ENCODE measurements at regions not wholly inside any gene's neighbourhood (a gene's known extent, or its start where the extent isn't known, plus 50 kb on each side); places are given as distances from the start of the nearest gene placed in this dataset.

DNA sequence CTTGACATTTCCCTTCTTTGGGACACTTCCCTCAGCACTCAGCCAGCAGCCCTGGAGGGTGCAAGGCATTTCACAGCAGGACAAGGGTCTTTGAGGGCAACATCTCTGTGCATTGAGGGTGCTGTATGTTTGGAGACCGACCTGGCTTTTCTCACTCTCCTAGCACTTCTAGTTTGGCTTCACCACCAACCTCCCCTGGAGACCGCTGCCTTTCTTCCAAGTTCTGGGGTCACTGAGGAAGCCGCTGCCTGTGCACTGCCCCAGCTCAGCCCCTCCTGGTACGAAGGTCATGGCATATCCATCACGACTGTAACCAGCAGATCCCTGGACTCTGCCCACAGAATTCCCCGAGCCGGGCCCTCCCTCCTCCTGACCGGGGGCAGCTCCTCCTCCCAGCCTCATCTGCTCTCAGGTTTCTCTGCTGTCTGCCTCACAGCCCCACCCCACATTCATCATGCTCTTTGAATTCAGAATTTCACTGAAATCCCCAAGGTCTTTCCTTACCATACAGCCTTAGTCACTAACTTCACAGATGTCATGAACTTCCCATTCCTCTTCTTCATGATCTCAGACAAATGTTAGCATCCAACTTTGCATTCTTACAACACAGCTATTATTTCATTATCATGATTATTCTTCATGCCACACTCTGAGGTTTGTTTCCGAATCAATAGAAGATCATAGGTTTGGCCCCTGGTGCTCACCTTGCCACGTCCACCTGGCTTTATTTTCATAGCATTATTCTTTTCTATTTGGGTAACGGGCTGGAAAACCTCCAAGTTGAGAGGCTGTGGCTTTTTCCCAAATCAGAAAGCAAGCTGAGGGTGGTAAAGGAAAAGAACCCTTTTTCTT lies 113.0 kb upstream of the COPS8 start:
- DNase-seq (ENCODE audit: low spot score), result no peak

GRCh38 chr2:236973343-236973980 lies 112.2 kb upstream of the COPS8 start:
- DNase-seq (ENCODE audit: low spot score), result no peak

DNA sequence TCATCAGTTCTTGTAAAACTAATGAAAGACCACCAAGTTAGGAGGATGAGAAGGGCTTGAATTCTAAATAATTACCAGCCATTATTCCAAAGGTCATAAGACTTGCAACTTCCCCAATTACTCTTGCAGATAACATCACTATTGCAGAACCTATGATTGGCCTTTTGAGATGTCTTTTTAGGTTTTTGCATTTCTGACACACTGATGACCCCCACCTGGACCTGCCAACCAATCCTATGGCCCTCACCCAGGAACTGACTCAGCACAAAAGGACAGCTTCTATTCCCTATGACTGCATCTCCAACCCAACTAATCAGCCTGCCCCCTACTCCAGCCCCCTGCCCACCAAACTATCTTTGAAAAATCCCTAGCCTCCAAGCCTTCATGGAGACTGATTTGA lies 111.5 kb upstream of the COPS8 start:
- no peak for DNase-seq (ENCODE audit: low spot score)

DNA sequence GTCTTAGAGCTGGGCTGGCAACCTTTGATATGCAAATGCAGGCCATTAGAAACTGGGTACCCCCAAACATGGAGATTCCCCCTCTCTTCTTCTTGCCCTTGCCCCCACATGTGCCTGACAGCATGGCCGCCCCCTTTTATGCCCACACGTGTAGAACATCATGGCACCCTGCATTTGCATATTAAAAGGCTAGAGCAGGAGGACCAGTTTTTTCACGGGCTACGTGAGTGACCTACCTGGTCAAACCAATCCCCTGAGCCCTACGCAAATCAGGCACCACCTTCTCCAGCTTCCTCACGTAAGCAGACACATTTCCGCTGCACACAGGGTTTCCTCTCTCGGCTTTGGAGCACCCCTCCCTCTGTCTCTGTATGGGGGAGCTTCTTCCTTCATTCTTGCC lies 110.9 kb upstream of the COPS8 start:
- DNase-seq (ENCODE audit: low spot score), result no peak

DNA sequence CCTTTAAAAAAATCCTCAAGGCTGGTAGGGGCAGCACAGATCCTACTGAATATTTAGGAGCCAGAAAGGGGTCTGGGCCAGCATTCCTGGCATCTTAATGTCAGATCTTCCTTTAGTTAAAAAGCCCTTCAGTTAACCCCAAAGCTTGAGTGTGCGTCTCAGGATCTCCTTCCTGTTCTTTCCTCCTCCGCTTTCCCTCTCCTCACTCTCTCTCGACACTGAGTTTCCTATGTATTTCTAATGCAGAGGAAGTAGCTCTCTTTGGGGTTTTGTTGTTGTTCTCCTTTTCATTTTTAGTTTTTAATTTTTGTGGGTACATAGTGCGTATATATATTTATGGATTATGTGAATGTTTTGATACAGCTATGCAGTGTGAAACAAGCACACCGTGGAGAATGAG lies 109.9 kb upstream of the COPS8 start:
- DNase-seq (ENCODE audit: low spot score), result no peak

- DNase-seq (ENCODE audit: low spot score), result no peak
These were observed 109.2 kb upstream of the COPS8 start for GRCh38 chr2:236976266-236977062.

GRCh38 chr2:236977063-236977851 lies 108.4 kb upstream of the COPS8 start:
- DNase-seq (ENCODE audit: low spot score), result no peak

GRCh38 chr2:236977852-236978398 lies 107.8 kb upstream of the COPS8 start:
- no peak for DNase-seq (ENCODE audit: low spot score)

DNA sequence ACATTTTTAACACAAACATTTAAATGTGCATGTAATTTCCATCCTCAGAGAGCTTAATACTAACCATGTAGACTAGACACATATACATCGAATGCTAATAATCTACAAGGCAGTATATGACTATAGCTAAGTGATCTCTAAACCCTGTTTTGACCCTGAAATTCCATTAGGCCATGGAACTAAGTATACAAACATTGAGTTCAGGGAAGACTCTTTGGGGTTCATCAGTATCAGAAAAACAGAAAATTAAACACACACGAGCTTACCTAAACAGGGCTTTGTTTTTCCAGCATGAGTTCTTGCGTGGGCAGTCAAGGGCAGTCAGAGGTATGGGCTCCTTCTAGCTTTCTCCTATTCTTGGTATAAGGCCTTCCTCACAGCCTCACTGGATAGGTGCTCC lies 106.0 kb upstream of the COPS8 start:
- no peak for DNase-seq (ENCODE audit: low spot score)

- no peak for DNase-seq (ENCODE audit: low spot score)
These were observed 104.7 kb upstream of the COPS8 start for GRCh38 chr2:236980961-236981360.

- no peak for DNase-seq (ENCODE audit: low spot score)
These were observed 103.8 kb upstream of the COPS8 start for GRCh38 chr2:236981701-236982485.

DNA sequence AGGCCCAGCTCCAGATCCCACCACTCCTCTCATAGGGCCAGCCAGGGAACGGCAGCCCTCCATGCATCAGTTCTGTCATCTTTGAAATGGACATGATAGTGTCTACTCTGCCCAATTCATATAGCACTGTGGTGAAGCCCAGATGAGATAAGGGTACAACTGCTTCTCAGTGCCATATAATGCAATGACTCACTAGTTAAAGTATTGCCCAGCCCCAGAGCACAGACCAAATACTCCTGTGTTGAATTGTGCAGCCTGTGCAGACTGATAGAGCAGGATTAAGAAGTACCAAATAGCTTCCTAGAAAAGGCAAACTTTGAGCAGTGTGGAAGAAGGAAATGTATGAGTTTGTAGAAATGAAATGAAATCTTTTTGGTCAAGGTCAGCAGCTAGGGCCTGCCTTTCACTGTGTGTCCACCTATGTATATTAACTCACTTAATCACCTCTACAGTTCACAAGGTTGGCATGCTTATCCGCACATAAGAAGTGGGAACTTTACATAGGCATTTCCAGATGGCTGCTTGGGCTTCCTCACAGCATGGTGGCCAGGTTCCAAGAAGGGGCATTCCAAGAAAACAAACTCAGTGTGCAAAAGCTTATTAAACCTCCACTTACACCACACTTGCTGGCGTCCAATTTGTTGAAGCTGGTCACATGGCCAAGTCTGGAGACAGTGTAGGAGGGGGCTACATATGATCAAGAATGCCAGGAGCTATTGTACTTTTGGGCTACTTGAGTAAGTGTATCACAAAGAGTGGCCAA lies 102.8 kb upstream of the COPS8 start:
- DNase-seq (ENCODE audit: low spot score), result no peak

DNA sequence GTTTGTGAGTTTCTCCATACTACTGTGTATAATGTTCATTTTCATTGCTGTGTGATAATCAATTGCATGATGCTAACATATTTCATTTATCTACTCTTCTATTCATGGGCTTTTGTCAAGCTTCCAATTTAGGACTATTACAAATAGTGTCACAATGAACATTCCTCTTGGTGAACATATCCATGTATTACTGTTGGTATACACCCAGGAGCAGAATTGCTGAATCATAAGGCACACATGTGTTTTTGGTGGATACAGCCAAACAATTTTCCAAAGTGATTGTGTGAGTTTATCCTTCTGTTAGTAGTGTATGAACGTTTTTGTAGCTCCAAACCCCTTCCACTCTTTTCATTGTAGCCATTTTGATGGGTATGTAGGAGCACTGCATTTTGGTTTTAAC lies 101.6 kb upstream of the COPS8 start:
- no peak for DNase-seq (ENCODE audit: low spot score)

DNA sequence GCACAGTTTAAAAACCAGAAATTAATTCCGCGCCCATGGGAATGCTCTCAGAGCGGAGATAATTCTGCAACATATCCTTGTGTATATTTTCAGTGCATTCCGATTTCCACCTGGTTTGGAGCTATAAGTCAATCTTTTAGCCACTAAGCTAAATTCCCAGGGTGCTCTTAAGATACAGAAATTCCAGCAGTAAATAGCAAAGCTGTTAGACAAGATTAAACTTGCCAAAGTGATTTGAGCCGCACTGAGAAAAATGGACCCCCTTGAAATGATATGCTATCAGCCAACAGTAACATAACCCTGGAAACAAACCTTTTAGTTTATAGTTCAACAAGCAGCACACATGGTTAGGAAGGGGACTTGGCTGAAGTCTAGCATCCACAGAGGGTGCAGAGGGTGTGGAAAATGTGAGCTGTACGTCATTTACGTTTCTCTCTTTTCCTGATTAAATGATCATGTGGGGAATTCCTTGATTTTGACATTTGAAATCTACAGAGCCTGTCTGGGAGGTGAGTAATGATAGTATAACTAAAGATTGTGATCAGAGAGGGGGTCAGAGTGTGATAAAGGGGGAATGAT lies 99.8 kb upstream of the COPS8 start:
- no peak for DNase-seq (ENCODE audit: low spot score)

GRCh38 chr2:236986524-236987330 lies 99.0 kb upstream of the COPS8 start:
- no peak for DNase-seq (ENCODE audit: low spot score)

GRCh38 chr2:236988216-236988615 lies 97.5 kb upstream of the COPS8 start:
- no peak for DNase-seq (ENCODE audit: low spot score)

DNA sequence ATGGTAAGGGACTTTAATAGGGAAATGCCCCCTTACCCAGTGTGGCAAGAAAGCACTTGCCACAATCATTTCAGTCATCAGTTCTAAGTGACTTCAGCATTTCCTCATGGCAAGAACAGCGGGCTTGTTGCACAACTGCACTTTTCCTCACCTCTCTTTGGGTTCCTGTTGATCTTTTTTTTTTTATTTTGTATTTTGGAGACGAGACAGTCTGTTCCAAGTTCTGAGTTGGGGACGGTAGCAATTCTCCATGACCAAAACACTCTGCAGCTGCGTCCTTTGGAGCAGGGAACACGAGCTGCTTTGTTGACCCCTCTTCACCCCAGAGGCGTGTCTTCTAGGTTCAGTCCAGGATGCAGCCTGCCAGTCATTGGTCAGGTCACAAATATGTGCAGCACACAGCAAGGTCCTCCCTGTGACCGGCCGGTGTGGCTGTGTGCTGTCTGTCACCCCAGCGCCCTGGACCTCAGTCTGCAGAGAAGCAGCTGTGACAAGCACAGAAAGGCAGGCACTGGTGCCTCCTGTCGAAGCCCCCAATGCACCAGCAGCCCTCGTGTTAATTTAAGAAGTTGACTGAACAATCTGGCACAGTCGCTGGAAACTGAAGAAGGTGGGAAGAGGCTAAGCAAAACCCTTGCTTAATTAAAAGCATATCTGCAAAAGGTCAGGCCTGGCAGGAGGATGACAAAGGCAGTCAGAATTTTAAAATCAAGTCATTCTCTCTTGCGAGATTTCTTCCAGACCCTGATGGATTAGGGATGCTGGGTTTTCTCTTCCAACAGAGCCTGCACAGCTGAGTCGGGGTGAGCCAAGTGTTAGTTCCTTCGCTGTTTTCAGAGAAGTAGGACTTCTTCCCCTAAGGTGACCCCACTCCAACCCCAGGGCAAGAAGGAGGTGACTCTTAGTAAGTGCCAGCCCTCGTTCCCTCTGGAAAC lies 96.7 kb upstream of the COPS8 start:
- no peak for DNase-seq (ENCODE audit: low spot score)

DNA sequence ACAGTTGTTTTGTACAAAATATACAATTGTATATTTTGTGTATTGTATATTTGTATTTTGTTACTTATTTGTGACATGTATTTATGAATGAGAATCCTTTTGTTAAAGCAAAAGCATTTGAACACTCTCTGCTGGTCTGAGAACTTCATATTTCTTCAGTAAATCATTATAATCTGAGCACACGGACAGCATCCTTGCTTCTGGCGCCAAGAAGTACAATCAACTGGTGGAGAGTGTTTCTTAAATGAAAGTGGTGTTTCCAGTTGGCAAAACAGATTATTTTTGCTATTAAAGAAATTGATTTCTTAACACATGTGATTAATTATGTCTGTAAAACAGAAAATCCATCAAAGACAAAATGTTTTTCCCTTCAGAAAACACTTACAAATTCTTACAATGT lies 95.1 kb upstream of the COPS8 start:
- no peak for DNase-seq (ENCODE audit: low spot score)

Measured in pons (tissue), 1 donor.